Choroid plexus epithelial cell (primary cell): ENCODE measurements at regions not wholly inside any gene's neighbourhood (a gene's known extent, or its start where the extent isn't known, plus 50 kb on each side); places are given as distances from the start of the nearest gene placed in this dataset.

Experiments
- DNase-seq: peaks from one replicate; pipeline ENCODE4 v3.0.0-alpha.2; 2010; ENCODE audit warnings: low read depth
- H3K4me3 ChIP-seq: 2 replicates; pipeline ENCODE4 v1.5.1; 2011; ENCODE audit warnings: low read depth, mild to moderate bottlenecking, control low read depth, low read length, moderate library complexity
- CTCF ChIP-seq: conservative IDR thresholded peaks from 2 replicates; pipeline ENCODE4 v1.5.1; 2011; ENCODE audit warnings: low read depth, mild to moderate bottlenecking, control low read depth, inconsistent platforms, low read length, moderate library complexity

GRCh38 chr13:26989957-26990713 is 181.5 kb downstream of the USP12 start:
- H3K4me3 ChIP-seq = no peak overlapping the region
- DNase-seq = no peak
- no peak for TF ChIP-seq CTCF

GRCh38 chr13:26989261-26989956 is 182.2 kb downstream of the USP12 start:
- TF ChIP-seq CTCF = no peak
- no peak for DNase-seq
- H3K4me3 ChIP-seq = no peak overlapping the region

GRCh38 chr13:26988059-26988769 is 183.4 kb downstream of the USP12 start:
- H3K4me3 ChIP-seq = no peak overlapping the region
- DNase-seq = no peak

GRCh38 chr13:26987486-26988013 is 184.1 kb downstream of the USP12 start:
- no peak for TF ChIP-seq CTCF
- H3K4me3 ChIP-seq = no peak overlapping the region
- DNase-seq = no peak

More at GRCh38 chr13:26988059-26988769, 183.4 kb downstream of the USP12 start:
- no peak for TF ChIP-seq CTCF

GRCh38 chr13:26985285-26985878 is 186.2 kb downstream of the USP12 start:
- DNase-seq = peak; percentile 89
- no peak overlapping the region for H3K4me3 ChIP-seq
- TF ChIP-seq CTCF = peak; percentile 84

GRCh38 chr13:26984337-26984736 is 187.3 kb downstream of the USP12 start:
- H3K4me3 ChIP-seq = no peak overlapping the region
- DNase-seq = no peak
- no peak for TF ChIP-seq CTCF
